HG02938 (cell line): ENCODE measurements at regions not wholly inside any gene's neighbourhood (a gene's known extent, or its start where the extent isn't known, plus 50 kb on each side); places are given as distances from the start of the nearest gene placed in this dataset.
"Not testable (repeated sequence)": the region's sequence is repeated elsewhere in the genome, so short reads cannot be mapped to it uniquely, and the experiment has no call there.

Source experiments
- ATAC-seq: cut with Tn5 transposase; IDR thresholded peaks from one replicate; pipeline ENCODE4 v1.9.1; 2021; ENCODE audit warnings: mild to moderate bottlenecking, moderate library complexity; ENCODE audit not compliant: unreplicated experiment

GRCh38 chr14:56996721-56997399 lies 186.6 kb upstream of the OTX2 start:
- no peak for ATAC-seq

- no peak for ATAC-seq
Observed at GRCh38 chr14:56995010-56995409, 184.7 kb upstream of the OTX2 start.

- no peak for ATAC-seq
Observed at GRCh38 chr14:56992332-56992820, 182.1 kb upstream of the OTX2 start.

GRCh38 chr14:56990991-56991627 lies 180.8 kb upstream of the OTX2 start:
- ATAC-seq: not testable (repeated sequence)

GRCh38 chr14:56989359-56989758 lies 179.1 kb upstream of the OTX2 start:
- ATAC-seq: no peak

- no peak for ATAC-seq
Observed at GRCh38 chr14:56979936-56980335, 169.7 kb upstream of the OTX2 start.

- ATAC-seq: no peak
Observed at GRCh38 chr14:56976211-56976610, 165.9 kb upstream of the OTX2 start.

- ATAC-seq: no peak
Observed at GRCh38 chr14:56975521-56975920, 165.2 kb upstream of the OTX2 start.

- ATAC-seq: no peak
Observed at GRCh38 chr14:56972948-56973347, 162.7 kb upstream of the OTX2 start.

- ATAC-seq: no peak
Observed at GRCh38 chr14:56964895-56965294, 154.6 kb upstream of the OTX2 start.

GRCh38 chr14:56963381-56963780 lies 153.1 kb upstream of the OTX2 start:
- no peak for ATAC-seq

GRCh38 chr14:56962444-56963080 lies 152.3 kb upstream of the OTX2 start:
- ATAC-seq: no peak

GRCh38 chr14:56959869-56960268 lies 149.6 kb upstream of the OTX2 start:
- no peak for ATAC-seq

- no peak for ATAC-seq
Observed at GRCh38 chr14:56959121-56959520, 148.8 kb upstream of the OTX2 start.

GRCh38 chr14:56956182-56956581 lies 145.9 kb upstream of the OTX2 start:
- ATAC-seq: no peak

GRCh38 chr14:56955745-56956144 lies 145.5 kb upstream of the OTX2 start:
- ATAC-seq: no peak

- no peak for ATAC-seq
Observed at GRCh38 chr14:56953884-56954283, 143.6 kb upstream of the OTX2 start.

- no peak for ATAC-seq
Observed at GRCh38 chr14:56952766-56953473, 142.6 kb upstream of the OTX2 start.

- no peak for ATAC-seq
Observed at GRCh38 chr14:56949828-56950227, 139.5 kb upstream of the OTX2 start.

- ATAC-seq: no peak
Observed at GRCh38 chr14:56945291-56945690, 135.0 kb upstream of the OTX2 start.

GRCh38 chr14:56944397-56944796 lies 134.1 kb upstream of the OTX2 start:
- ATAC-seq: no peak
